ENCODE measurements at regions not wholly inside any gene's neighbourhood (a gene's known extent, or its start where the extent isn't known, plus 50 kb on each side); places are given as distances from the start of the nearest gene placed in this dataset.

GRCh38 chr5:89893546-89893945 is 516.0 kb downstream of the CETN3 start:
- TF ChIP-seq CTCF (IDR thresholded peaks at IDR 0.05; ENCODE audit: poor library complexity, severe bottlenecking) (no peak), TAF1 (IDR thresholded peaks at IDR 0.05; ENCODE audit: low read depth) (no peak), EZH2 (IDR thresholded peaks at IDR 0.05; ENCODE audit: borderline replicate concordance, insufficient read depth, low read length, poor library complexity, severe bottlenecking) (no peak)

Data from neural cell (in vitro differentiated cells).